T-cell (primary cell): ENCODE measurements at regions not wholly inside any gene's neighbourhood (a gene's known extent, or its start where the extent isn't known, plus 50 kb on each side); places are given as distances from the start of the nearest gene placed in this dataset.

Experiments used
- ATAC-seq, 4 experiments: fragments of 200-7000 bp in 3 of 4; fragments of 150-1000 bp in 1 of 4; cut with Tn5 transposase; replicated peaks in 1 of 4; 1 replicate in 3 of 4; 2 replicates in 1 of 4; pipeline ENCODE4 v1.10.0; 2021; ENCODE audit warnings: moderate library complexity in 3 of 4, mild to moderate bottlenecking in 2 of 4, moderate number of reproducible peaks in 1 of 4
- CTCF ChIA-PET, 2 donors: fragments of 300-600 bp; sonication (Branson Sonifier 250); formaldehyde crosslinking; loops; one replicate each; lab custom pipeline; 2022; ENCODE audit warnings: antibody characterized with exemption in 2 of 2; lab: Charles Lee
- POLR2A ChIA-PET, 2 donors: fragments of 300-600 bp; sonication (Branson Sonifier 250); formaldehyde crosslinking; loops; one replicate each; lab custom pipeline; 2022; ENCODE audit warnings: antibody characterized with exemption in 2 of 2; lab: Charles Lee
- DNase-seq, 35 experiments: peaks; one replicate each; pipeline versions ENCODE4 v3.0.0 to v3.0.0-alpha.2; 2013 to 2023
- H3K27ac ChIP-seq: one replicate; pipeline ENCODE4 v1.5.1; 2013; ENCODE audit warnings: low read length
- H3K27me3 ChIP-seq, 2 experiments: replicated peaks in 1 of 2; 1 replicate in 1 of 2; 2 replicates in 1 of 2; pipeline versions ENCODE4 v1.6.1 to v1.7.0; 2013; ENCODE audit warnings: low read length in 1 of 2, mixed read lengths in 1 of 2; ENCODE audit not compliant: control insufficient read depth in 2 of 2, insufficient read depth in 2 of 2; ENCODE audit errors: extremely low read depth in 1 of 2
- H3K36me3 ChIP-seq, 2 donors: 1 replicate in 1 of 2; 2 replicates in 1 of 2; pipeline versions ENCODE4 v1.6.1 to v1.7.0; 2013; ENCODE audit warnings: low read length in 1 of 2; ENCODE audit not compliant: control insufficient read depth in 2 of 2, insufficient read depth in 1 of 2; ENCODE audit errors: extremely low read depth in 1 of 2
- H3K4me1 ChIP-seq, 2 experiments: 1 replicate in 1 of 2; 2 replicates in 1 of 2; pipeline versions ENCODE4 v1.6.1 to v1.7.0; 2013; ENCODE audit warnings: low read length in 2 of 2, mixed read lengths in 1 of 2; ENCODE audit not compliant: insufficient read depth in 2 of 2, control insufficient read depth in 1 of 2; ENCODE audit errors: extremely low read depth in 1 of 2
- H3K4me3 ChIP-seq, 2 donors: 1 replicate in 1 of 2; 2 replicates in 1 of 2; pipeline versions ENCODE4 v1.5.1 to v1.7.0; 2013; ENCODE audit warnings: mild to moderate bottlenecking in 2 of 2, low read length in 1 of 2, moderate library complexity in 1 of 2; ENCODE audit not compliant: control insufficient read depth in 1 of 2; ENCODE audit errors: extremely low read depth in 1 of 2
- H3K9me3 ChIP-seq: 2 replicates; pipeline ENCODE4 v1.7.0; 2013
- H3K27ac Mint-ChIP-seq, 2 donors: one replicate each; pipeline ENCODE4 v1.8.0; 2020 to 2021; ENCODE audit warnings: mild to moderate bottlenecking in 2 of 2, mixed read lengths in 2 of 2
- H3K27me3 Mint-ChIP-seq, 2 donors: one replicate each; pipeline ENCODE4 v1.8.0; 2021 to 2022; ENCODE audit warnings: mixed read lengths in 2 of 2
- H3K36me3 Mint-ChIP-seq: one replicate; pipeline ENCODE4 v1.8.0; 2021; ENCODE audit warnings: mixed read lengths
- H3K4me1 Mint-ChIP-seq, 3 donors: one replicate each; pipeline ENCODE4 v1.8.0; 2020 to 2022; ENCODE audit warnings: mixed read lengths in 3 of 3, mild to moderate bottlenecking in 1 of 3
- H3K4me3 Mint-ChIP-seq, 3 donors: one replicate each; pipeline ENCODE4 v1.8.0; 2020 to 2022; ENCODE audit warnings: mild to moderate bottlenecking in 3 of 3, mixed read lengths in 3 of 3, moderate library complexity in 3 of 3
- H3K9me3 Mint-ChIP-seq, 3 donors: one replicate each; pipeline ENCODE4 v1.8.0; 2020 to 2022; ENCODE audit warnings: mixed read lengths in 3 of 3
- WGBS: methylation state at CpG from one replicate; pipeline ENCODE4 v1.1.5; 2013; ENCODE audit warnings: missing lambda C conversion rate; ENCODE audit not compliant: insufficient coverage; 5-methylcytosine and 5-hydroxymethylcytosine counted together

DNA sequence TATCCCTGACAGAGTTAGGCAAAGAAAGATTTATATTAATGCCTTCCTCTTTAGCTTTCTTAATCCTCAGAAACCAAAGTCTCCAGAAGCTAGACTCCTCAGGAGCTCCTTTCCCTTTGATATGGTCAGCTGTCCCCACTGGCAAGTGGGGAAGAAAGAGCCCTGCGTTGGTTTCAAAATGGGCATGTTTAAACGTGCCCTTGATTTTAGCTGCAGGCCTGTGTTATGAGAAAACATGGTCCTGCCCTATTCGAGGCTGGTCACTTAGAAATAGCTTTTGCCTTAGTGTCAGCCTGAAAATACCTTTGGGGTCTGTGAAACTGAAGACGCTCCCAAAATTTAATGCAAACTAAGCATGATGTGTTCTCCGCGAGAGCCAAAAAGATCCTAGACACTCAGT, 135.5 kb upstream of the RARB start:
- Histone ChIP-seq H3K4me1 (no peaks in the 10 kb centered on the region), H3K36me3 (no peaks in the 10 kb centered on the region), H3K27ac (no peak overlapping the region), H3K27me3 (no peaks in the 10 kb centered on the region), H3K4me3 (no peak overlapping the region), H3K9me3 (no peaks in the 10 kb centered on the region)
- ATAC-seq (no peak), DNase-seq (no peak)
- no peak overlapping the region for H3K27ac Mint-ChIP-seq
- H3K4me3 Mint-ChIP-seq = no peak overlapping the region
- H3K9me3 Mint-ChIP-seq = no peaks in the 10 kb centered on the region
- no peaks in the 10 kb centered on the region for H3K36me3 Mint-ChIP-seq
- WGBS = 83% methylated on average over 6 of the region's 6 CpGs
- ChIA-PET POLR2A (no interaction called here), CTCF (no interaction called here)
- no peaks in the 10 kb centered on the region for H3K27me3 Mint-ChIP-seq
- no peaks in the 10 kb centered on the region for H3K4me1 Mint-ChIP-seq

DNA sequence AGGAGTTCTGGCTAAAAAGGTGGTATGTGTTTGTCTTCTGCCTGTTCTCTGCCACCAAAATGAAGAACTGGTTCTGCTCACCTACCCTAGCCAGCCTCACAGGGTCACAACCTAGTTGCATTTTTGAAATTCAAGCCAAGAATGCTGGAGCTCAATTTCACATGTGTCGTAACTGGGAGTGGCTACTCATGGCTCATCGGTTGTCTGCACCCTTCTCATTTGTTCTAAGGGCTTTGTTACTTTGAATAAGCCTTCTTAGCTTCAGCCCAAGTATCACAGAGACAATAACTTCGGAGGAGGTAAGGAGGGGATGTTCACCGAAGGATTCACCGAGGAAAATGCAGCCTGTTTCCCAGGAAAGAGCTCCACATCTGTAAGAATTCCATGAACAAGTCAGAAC, 134.3 kb upstream of the RARB start:
- POLR2A ChIA-PET = no interaction called here

DNA sequence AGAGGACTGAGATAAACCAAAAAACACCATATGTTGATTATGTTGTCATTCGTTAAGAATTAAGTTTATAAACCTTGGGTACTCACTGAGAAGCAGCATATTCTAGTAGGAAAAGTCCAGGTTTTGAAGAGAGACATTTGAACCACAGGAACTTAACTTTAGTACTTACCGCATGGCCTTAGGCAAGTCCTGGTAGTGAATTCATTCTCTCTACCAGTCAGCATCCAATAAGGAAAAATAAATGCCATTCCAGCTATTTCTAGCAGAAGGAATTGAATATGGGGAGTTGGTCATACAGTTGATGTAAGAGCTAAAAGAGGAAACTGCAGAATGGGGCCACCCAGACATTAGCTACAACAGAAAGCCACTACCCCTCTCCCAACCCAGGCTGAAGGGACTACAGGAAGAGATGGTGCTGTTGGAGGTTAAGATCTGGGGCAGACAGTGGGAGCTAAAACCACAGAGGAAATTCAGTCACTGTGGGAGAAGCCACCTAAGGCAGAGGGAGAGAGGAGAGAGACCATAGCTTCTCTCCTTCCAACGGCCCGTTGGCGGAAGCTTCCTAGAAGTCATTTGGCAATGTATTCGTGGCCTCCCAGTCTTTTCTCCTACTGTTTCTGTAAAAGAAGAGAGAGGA, 133.8 kb upstream of the RARB start:
- CTCF ChIA-PET = no interaction called here
- ATAC-seq = no peak

More for the DNA sequence above, 134.3 kb upstream of the RARB start:
- CTCF ChIA-PET = interaction anchor here in 1 of 2 donors (0.6 to 0.7 kb wide), 2 partner anchors 1145 to 1775 kb away, joined by 3 to 5 read pairs; no protein-coding TSS in a partner anchor
- Histone ChIP-seq H3K9me3 (no peaks in the 10 kb centered on the region), H3K36me3 (no peaks in the 10 kb centered on the region), H3K27me3 (no peaks in the 10 kb centered on the region), H3K4me1 (no peaks in the 10 kb centered on the region), H3K27ac (no peak overlapping the region), H3K4me3 (no peak overlapping the region)
- no peak for ATAC-seq
- no peaks in the 10 kb centered on the region for H3K4me1 Mint-ChIP-seq
- no peak overlapping the region for H3K4me3 Mint-ChIP-seq
- H3K9me3 Mint-ChIP-seq = no peaks in the 10 kb centered on the region
- H3K27ac Mint-ChIP-seq = no peak overlapping the region
- 78% methylated on average over 1 of the region's 5 CpGs for WGBS
- DNase-seq = no peak
- H3K36me3 Mint-ChIP-seq = no peaks in the 10 kb centered on the region
- H3K27me3 Mint-ChIP-seq = no peaks in the 10 kb centered on the region

DNA sequence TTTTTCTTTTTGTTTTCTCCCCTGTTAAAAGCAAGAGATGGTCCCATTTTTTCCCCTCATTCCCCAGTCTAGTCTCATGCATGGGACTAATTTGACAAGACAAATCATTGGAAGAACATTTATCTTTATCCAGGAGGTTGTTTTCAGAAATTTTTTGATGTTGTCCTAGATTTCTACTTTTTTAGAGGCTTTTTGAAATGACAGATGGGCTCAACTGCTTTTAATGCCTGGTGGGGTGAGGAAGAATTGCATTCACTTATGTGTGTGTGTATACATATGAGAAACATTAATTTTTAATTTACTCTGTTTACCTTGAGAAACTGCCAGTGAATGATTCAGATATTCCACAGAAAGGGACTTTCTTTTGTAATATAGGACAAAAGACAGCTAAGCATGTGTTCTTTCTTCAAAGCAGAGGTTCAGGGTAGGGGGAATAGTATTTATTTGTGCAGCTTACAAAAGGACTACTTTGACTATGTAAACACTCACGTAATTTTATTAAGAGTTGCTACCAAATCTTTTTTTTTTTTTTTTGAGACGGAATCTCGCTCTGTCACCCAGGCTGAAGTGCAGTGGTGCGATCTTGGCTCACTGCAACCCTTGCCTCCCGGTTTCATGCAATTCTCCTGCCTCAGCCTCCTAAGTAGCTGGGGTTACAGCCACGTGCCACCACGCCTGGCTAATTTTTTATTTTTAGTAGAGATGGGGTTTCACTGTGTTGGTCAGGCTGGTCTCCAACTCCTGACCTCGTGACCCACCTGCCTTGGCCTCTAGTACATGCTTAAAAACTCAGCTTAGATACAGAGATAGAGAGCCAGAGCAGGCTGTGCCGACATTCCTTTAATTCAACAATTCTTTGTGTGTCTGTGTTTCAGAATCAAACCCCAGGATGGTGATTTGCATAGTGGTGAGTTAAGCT, 130.1 kb upstream of the RARB start:
- Mint-ChIP-seq H3K4me3 (no peak overlapping the region), H3K27me3 (no peaks in the 10 kb centered on the region), H3K4me1 (no peaks in the 10 kb centered on the region), H3K9me3 (no peaks in the 10 kb centered on the region), H3K27ac (no peak overlapping the region), H3K36me3 (no peaks in the 10 kb centered on the region)
- WGBS = 80% methylated on average over 1 of the region's 9 CpGs
- POLR2A ChIA-PET = no interaction called here
- Histone ChIP-seq H3K36me3 (no peaks in the 10 kb centered on the region), H3K4me3 (no peak overlapping the region), H3K4me1 (no peaks in the 10 kb centered on the region), H3K27me3 (no peaks in the 10 kb centered on the region), H3K9me3 (no peaks in the 10 kb centered on the region), H3K27ac (no peak overlapping the region)
- ATAC-seq (no peak), DNase-seq (no peak)
- CTCF ChIA-PET = interaction anchor here (0.5 to 0.7 kb wide), 3 partner anchors 25 to 695 kb away, joined by 4 to 10 read pairs (median 9); no protein-coding TSS in a partner anchor

More for the DNA sequence above, 133.8 kb upstream of the RARB start:
- H3K36me3 Mint-ChIP-seq = no peaks in the 10 kb centered on the region
- no peaks in the 10 kb centered on the region for H3K27me3 Mint-ChIP-seq
- H3K27ac Mint-ChIP-seq = no peak overlapping the region
- no peaks in the 10 kb centered on the region for H3K27me3 ChIP-seq
- H3K4me1 Mint-ChIP-seq = no peaks in the 10 kb centered on the region
- DNase-seq = no peak
- no CpG with 5 or more reads among the region's 6 CpGs for WGBS
- H3K4me3 ChIP-seq = no peak overlapping the region
- H3K4me3 Mint-ChIP-seq = no peak overlapping the region
- H3K4me1 ChIP-seq = no peaks in the 10 kb centered on the region
- H3K27ac ChIP-seq = no peak overlapping the region
- no peaks in the 10 kb centered on the region for H3K36me3 ChIP-seq
- H3K9me3 ChIP-seq = no peaks in the 10 kb centered on the region
- POLR2A ChIA-PET = no interaction called here
- no peaks in the 10 kb centered on the region for H3K9me3 Mint-ChIP-seq

DNA sequence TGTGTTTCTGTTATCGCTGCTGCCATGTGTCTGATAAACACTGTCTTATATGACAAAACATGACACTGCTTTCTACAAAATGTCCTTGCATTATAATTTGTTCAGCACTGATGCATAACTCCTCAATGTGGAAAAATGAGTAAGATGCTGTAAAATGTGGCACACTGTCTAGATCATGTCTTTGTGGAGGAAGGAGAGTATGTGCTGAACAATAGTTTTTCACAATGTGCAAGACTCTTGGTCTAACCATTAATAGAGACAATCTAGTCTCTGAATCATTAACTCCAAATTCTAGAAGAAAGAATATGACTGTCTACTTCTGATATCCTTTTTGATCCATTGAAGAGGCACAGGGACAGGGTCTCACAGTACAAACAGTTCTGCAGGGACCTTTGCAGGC, 127.9 kb upstream of the RARB start:
- WGBS = no CpG with 5 or more reads among the region's 1 CpG

DNA sequence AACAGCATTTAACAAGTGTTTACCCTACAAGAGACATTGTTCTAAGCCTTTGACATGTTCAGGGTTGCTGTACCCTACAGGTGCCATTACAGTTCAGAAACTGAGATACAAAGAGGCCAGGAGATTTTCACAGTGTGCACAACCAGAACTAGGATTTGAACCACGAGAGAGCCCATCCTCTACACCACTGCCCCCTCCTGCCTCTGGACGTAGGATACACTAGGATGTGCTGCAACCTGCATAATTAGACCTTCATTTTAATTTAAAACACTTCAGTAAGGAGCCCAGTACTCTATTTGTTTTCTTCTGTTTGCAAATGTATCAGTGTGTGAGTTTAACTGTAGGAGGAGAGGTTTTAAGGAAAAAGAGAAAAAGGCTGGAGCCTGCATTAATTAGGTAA, 123.1 kb upstream of the RARB start:
- H3K4me3 Mint-ChIP-seq = no peak overlapping the region
- ATAC-seq = no peak
- H3K4me3 ChIP-seq = no peak overlapping the region
- ChIA-PET POLR2A (no interaction called here), CTCF (no interaction called here)
- H3K27ac Mint-ChIP-seq = no peak overlapping the region
- WGBS = 0% methylated on average over 1 of the region's 2 CpGs
- H3K36me3 Mint-ChIP-seq = no peaks in the 10 kb centered on the region
- peaks cover 1 to 6% (median 4%) of the 10 kb centered on the region in 3 donors for H3K9me3 Mint-ChIP-seq
- DNase-seq = no peak
- no peaks in the 10 kb centered on the region for H3K9me3 ChIP-seq
- H3K27ac ChIP-seq = no peak overlapping the region
- no peaks in the 10 kb centered on the region for H3K4me1 Mint-ChIP-seq
- no peaks in the 10 kb centered on the region for H3K36me3 ChIP-seq
- no peaks in the 10 kb centered on the region for H3K27me3 ChIP-seq
- H3K27me3 Mint-ChIP-seq = no peaks in the 10 kb centered on the region
- no peaks in the 10 kb centered on the region for H3K4me1 ChIP-seq

More for the DNA sequence above, 127.9 kb upstream of the RARB start:
- H3K4me1 Mint-ChIP-seq = no peaks in the 10 kb centered on the region
- no peaks in the 10 kb centered on the region for H3K4me1 ChIP-seq
- DNase-seq (no peak), ATAC-seq (no peak)
- no peak overlapping the region for H3K27ac ChIP-seq
- no peaks in the 10 kb centered on the region for H3K9me3 ChIP-seq
- H3K27me3 ChIP-seq = no peaks in the 10 kb centered on the region
- ChIA-PET POLR2A (no interaction called here), CTCF (no interaction called here)
- no peaks in the 10 kb centered on the region for H3K36me3 ChIP-seq
- no peaks in the 10 kb centered on the region for H3K36me3 Mint-ChIP-seq
- H3K4me3 ChIP-seq = no peak overlapping the region
- H3K9me3 Mint-ChIP-seq = peaks cover 0 to 6% (median 4%) of the 10 kb centered on the region in 3 donors
- H3K4me3 Mint-ChIP-seq = no peak overlapping the region
- no peaks in the 10 kb centered on the region for H3K27me3 Mint-ChIP-seq
- H3K27ac Mint-ChIP-seq = no peak overlapping the region
